ENCODE measurements at regions not wholly inside any gene's neighbourhood (a gene's known extent, or its start where the extent isn't known, plus 50 kb on each side); places are given as distances from the start of the nearest gene placed in this dataset.

- Histone ChIP-seq H3K4me3 (ENCODE audit: low read depth, low read length) (no peak overlapping the region), H3K9me3 (no peaks in the 10 kb centered on the region), H3K36me3 (no peaks in the 10 kb centered on the region), H3K27me3 (no peaks in the 10 kb centered on the region), H3K4me1 (no peaks in the 10 kb centered on the region)
- no peak for DNase-seq
- TF ChIP-seq CTCF (IDR thresholded peaks at IDR 0.05; ENCODE audit: low read depth, low read length), result no peak
Observed at GRCh38 chr11:103850419-103851165, 185.8 kb upstream of the DDI1 start.

GRCh38 chr11:103851166-103851651, 185.2 kb upstream of the DDI1 start:
- H3K27me3 ChIP-seq, result no peaks in the 10 kb centered on the region
- no peaks in the 10 kb centered on the region for H3K9me3 ChIP-seq
- no peak overlapping the region for H3K4me3 ChIP-seq (ENCODE audit: low read depth, low read length)
- no peak for TF ChIP-seq CTCF (IDR thresholded peaks at IDR 0.05; ENCODE audit: low read depth, low read length)
- H3K4me1 ChIP-seq, result no peaks in the 10 kb centered on the region
- no peak for DNase-seq
- H3K36me3 ChIP-seq, result no peaks in the 10 kb centered on the region

Measured in BE2C (cell line).